HEK293 (cell line): ENCODE measurements at regions not wholly inside any gene's neighbourhood (a gene's known extent, or its start where the extent isn't known, plus 50 kb on each side); places are given as distances from the start of the nearest gene placed in this dataset.
"Not testable (repeated sequence)": the region's sequence is repeated elsewhere in the genome, so short reads cannot be mapped to it uniquely, and the experiment has no call there.

Source experiments
- CTCF ChIP-seq: fragments of 450-650 bp; formaldehyde crosslinking; IDR thresholded peaks from 2 replicates; pipeline ENCODE4 v1.5.1; 2016; ENCODE audit warnings: missing biosample characterization, missing genetic modification characterization
- TCF7L2 ChIP-seq: IDR thresholded peaks from 2 replicates; pipeline ENCODE4 v1.6.1; 2011; ENCODE audit warnings: low read depth, mild to moderate bottlenecking, inconsistent platforms, low read length, moderate library complexity, borderline replicate concordance
- ZNF423 ChIP-seq: fragments of 450-650 bp; formaldehyde crosslinking; IDR thresholded peaks from 2 replicates; pipeline ENCODE4 v1.5.1; 2016; ENCODE audit warnings: missing biosample characterization, missing genetic modification characterization
- ZNF830 ChIP-seq: fragments of 450-650 bp; IDR thresholded peaks from 2 replicates; pipeline ENCODE4 v1.5.0; 2018; ENCODE audit warnings: missing biosample characterization, missing genetic modification characterization, low read depth, mild to moderate bottlenecking, moderate library complexity
- TF ChIP-seq, protein P1 (sequence below): fragments of 450-650 bp; formaldehyde crosslinking; IDR thresholded peaks from 2 replicates; pipeline ENCODE4 v1.5.1; 2017; ENCODE audit warnings: missing biosample characterization, missing genetic modification characterization

GRCh38 chr22:10572531-10572930 lies 4955.5 kb upstream of the OR11H1 start:
- not testable (repeated sequence) for TF ChIP-seq TCF7L2; CTCF (tag by site-specific recombination); ZNF423 (tag by site-specific recombination); ZNF830 (tag by site-specific recombination)
- TF ChIP-seq, protein P1, sequence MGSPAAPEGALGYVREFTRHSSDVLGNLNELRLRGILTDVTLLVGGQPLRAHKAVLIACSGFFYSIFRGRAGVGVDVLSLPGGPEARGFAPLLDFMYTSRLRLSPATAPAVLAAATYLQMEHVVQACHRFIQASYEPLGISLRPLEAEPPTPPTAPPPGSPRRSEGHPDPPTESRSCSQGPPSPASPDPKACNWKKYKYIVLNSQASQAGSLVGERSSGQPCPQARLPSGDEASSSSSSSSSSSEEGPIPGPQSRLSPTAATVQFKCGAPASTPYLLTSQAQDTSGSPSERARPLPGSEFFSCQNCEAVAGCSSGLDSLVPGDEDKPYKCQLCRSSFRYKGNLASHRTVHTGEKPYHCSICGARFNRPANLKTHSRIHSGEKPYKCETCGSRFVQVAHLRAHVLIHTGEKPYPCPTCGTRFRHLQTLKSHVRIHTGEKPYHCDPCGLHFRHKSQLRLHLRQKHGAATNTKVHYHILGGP (tag by site-specific recombination) = not testable (repeated sequence)
